ENCODE measurements at regions not wholly inside any gene's neighbourhood (a gene's known extent, or its start where the extent isn't known, plus 50 kb on each side); places are given as distances from the start of the nearest gene placed in this dataset.

GRCh38 chr5:40106847-40107246 lies 572.9 kb upstream of the PTGER4 start:
- no peak for DNase-seq (ENCODE audit: low read depth)
- no peak for TF ChIP-seq CTCF (IDR thresholded peaks at IDR 0.05; ENCODE audit: insufficient read depth, low read depth, low read length, missing control alignments)
- H3K4me3 ChIP-seq (ENCODE audit: low read depth, low read length) = no peak overlapping the region

- TF ChIP-seq CTCF (IDR thresholded peaks at IDR 0.05; ENCODE audit: insufficient read depth, low read depth, low read length, missing control alignments) = no peak
- no peak overlapping the region for H3K4me3 ChIP-seq (ENCODE audit: low read depth, low read length)
- DNase-seq (ENCODE audit: low read depth) = no peak
Observed at GRCh38 chr5:40098313-40098712, 581.4 kb upstream of the PTGER4 start.

GRCh38 chr5:40093550-40093949 lies 586.2 kb upstream of the PTGER4 start:
- H3K4me3 ChIP-seq (ENCODE audit: low read depth, low read length) = no peak overlapping the region
- no peak for TF ChIP-seq CTCF (IDR thresholded peaks at IDR 0.05; ENCODE audit: insufficient read depth, low read depth, low read length, missing control alignments)
- no peak for DNase-seq (ENCODE audit: low read depth)

- no peak for TF ChIP-seq CTCF (IDR thresholded peaks at IDR 0.05; ENCODE audit: insufficient read depth, low read depth, low read length, missing control alignments)
- DNase-seq (ENCODE audit: low read depth) = no peak
Observed at GRCh38 chr5:40089269-40089668, 590.4 kb upstream of the PTGER4 start.

GRCh38 chr5:40084614-40085013 lies 595.1 kb upstream of the PTGER4 start:
- H3K4me3 ChIP-seq (ENCODE audit: low read depth, low read length) = no peak overlapping the region
- DNase-seq (ENCODE audit: low read depth) = no peak
- TF ChIP-seq CTCF (IDR thresholded peaks at IDR 0.05; ENCODE audit: insufficient read depth, low read depth, low read length, missing control alignments) = no peak

More at GRCh38 chr5:40089269-40089668, 590.4 kb upstream of the PTGER4 start:
- no peak overlapping the region for H3K4me3 ChIP-seq (ENCODE audit: low read depth, low read length)

- no peak for DNase-seq (ENCODE audit: low read depth)
- H3K4me3 ChIP-seq (ENCODE audit: low read depth, low read length) = no peak overlapping the region
- no peak for TF ChIP-seq CTCF (IDR thresholded peaks at IDR 0.05; ENCODE audit: insufficient read depth, low read depth, low read length, missing control alignments)
Observed at GRCh38 chr5:40082313-40082712, 597.4 kb upstream of the PTGER4 start.

GRCh38 chr5:40080191-40080590 lies 599.5 kb upstream of the PTGER4 start:
- no peak for DNase-seq (ENCODE audit: low read depth)
- H3K4me3 ChIP-seq (ENCODE audit: low read depth, low read length) = no peak overlapping the region

More at GRCh38 chr5:40080191-40080590, 599.5 kb upstream of the PTGER4 start:
- TF ChIP-seq CTCF (IDR thresholded peaks at IDR 0.05; ENCODE audit: insufficient read depth, low read depth, low read length, missing control alignments) = no peak
